ENCODE measurements at regions not wholly inside any gene's neighbourhood (a gene's known extent, or its start where the extent isn't known, plus 50 kb on each side); places are given as distances from the start of the nearest gene placed in this dataset.

- TF ChIP-seq CTCF (conservative IDR thresholded peaks at IDR 0.05), result no peak
- no peak for TF ChIP-seq EZH2 (IDR thresholded peaks at IDR 0.05; ENCODE audit: low read depth)
Measured at GRCh38 chr2:193476171-193476800, 1281.6 kb upstream of the TMEFF2 start.

Measured in PC-9 (cell line).